SHP77 (cell line): ENCODE measurements at regions not wholly inside any gene's neighbourhood (a gene's known extent, or its start where the extent isn't known, plus 50 kb on each side); places are given as distances from the start of the nearest gene placed in this dataset.
A peak's percentile ranks its signal among the peaks of the same experiment; 100 is the strongest.
"Not testable (repeated sequence)": the region's sequence is repeated elsewhere in the genome, so short reads cannot be mapped to it uniquely, and the experiment has no call there.

Experiments used
- DNase-seq, 2 experiments: peaks; one replicate each; lab custom pipeline; 2025; lab: John Stamatoyannopoulos, UW

DNA sequence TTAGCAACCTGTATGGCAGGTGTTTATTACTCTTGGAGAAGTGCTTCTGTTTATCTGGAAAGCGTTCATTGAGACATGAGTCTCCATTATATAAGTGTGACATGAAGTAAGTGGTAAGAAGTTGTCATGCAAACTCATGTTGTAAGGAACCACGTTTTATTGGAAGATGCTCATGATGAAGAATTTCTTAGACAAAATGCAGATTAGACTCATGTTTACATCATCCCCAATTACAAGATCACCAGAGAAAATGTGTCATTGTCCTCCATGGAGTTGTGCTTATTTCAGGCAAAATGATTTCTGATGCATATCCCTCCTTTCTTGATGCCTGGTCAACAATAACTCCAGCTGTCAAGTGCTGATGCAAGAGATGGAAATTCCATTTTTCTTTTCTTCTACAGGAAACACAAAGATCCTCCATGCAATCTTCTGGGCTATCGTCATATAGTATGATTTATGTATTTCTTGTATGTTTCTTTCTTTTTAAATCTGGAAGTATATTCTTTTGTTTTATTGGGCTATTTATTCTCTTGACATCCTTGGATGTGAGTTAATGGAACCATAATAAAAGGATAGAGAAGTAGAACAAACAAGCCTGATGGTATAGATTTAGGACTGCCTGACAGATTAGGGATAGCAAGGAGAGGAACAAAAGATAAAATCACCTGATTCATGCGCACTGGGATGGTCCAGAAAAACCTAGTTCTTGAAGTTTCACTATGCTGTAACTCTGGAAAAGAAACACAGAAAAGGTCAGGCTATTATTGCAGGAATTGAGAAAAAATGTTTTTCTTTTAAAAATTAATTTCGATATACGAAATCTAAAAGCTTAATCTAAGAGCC is 50.7 kb upstream of the DIAPH3 start:
- DNase-seq: no peak

DNA sequence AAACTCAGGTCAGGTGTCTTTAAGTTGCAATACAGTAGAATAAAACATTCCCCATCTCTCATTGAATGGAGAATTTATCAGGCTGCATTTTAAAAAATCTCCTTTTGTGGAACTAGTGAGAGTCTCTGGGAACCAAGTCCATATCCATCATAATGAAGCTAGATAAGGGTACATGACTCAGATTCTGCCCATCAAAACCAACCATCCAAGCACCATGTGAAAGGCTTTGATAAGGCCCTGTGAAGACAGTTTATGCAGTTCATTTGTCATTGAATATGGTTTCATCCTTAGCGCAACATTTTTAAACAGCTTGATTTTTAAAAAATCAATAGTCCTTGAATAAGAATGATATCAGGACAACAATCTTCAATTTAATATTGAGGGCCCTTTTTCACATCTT is 56.3 kb upstream of the DIAPH3 start:
- no peak for DNase-seq

DNA sequence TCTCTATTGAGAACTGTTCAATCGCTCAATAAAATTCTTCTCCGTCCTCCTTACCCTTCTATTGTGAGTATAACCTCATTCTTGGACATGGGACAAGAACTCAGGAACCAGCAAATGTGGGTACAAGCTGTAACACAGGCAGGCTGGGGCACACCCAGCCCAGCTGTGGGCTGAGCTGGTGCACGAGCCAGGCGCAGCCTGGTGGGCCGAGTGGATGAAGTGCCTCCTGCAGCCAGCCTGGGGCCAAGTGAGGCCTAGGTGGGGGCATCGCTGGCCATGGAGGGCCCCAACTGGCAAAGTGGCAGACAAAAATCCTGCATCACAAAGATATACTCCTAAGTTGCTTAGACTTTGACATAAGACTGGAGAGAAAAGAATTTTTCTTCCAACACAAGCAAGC is 57.9 kb upstream of the DIAPH3 start:
- no peak for DNase-seq

DNA sequence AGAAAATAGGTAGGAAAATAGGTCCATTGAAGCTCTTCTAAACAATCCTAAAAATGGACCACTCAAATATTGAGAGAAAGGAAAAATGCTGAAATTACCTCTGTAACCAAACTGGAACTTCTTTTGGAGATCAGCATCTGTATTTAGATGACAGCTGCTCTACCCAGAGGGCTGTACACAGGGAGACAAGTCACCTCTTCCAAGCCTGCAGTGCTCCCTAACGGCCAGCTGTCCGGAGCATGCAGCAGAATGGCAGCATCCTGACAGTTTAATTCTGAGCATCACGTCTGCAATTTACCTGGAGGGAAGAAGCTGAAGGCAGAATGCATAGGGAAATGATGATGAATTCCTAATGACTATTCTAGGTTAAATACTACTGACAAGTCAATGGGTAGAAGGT is 62.8 kb upstream of the DIAPH3 start:
- DNase-seq: peak; percentile 39 to 51

DNA sequence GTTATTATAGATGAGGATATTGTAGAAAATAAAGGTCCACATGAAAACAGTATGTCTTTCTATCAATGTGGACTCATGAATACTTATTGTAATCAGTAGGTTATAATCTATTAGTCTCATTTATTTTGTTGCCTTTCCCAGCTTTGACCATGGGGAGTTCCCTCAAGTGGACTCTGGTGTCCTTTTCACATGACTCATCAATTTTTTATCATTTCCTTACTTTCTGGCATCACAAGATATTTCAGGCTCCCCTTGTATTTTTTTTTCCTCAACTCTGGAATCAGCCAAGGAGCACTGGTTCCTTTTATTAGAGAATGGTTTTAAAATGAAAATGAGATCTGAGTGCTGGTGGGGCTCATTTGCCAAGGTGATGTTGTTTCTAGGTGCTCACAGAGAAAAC is 63.4 kb upstream of the DIAPH3 start:
- no peak for DNase-seq

DNA sequence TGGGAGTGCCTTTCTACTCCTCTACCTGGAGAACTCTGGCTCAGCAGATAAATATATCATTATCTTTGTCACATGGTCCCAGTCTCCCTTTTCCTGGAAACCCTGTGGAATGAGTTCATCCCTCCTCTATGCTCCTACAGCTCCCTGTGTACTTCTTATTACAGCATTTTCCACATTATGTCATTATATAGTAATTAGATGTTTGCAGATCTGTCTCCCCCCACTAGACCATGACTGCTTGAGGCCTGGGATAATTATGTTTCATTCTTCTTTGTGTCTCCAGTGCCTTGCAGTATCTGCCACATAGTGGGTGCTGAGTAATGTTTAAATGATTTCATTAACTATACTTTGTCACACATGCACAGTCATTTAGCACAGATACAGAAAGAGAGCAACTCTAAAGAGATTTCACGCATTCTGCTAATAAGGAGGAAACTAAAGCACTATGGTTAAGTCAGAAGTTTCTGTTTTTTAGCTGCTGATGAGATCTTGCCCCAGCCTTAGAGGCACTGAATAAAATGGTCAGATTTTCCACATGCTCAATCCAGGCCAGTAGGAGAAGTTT is 66.1 kb upstream of the DIAPH3 start:
- no peak for DNase-seq

DNA sequence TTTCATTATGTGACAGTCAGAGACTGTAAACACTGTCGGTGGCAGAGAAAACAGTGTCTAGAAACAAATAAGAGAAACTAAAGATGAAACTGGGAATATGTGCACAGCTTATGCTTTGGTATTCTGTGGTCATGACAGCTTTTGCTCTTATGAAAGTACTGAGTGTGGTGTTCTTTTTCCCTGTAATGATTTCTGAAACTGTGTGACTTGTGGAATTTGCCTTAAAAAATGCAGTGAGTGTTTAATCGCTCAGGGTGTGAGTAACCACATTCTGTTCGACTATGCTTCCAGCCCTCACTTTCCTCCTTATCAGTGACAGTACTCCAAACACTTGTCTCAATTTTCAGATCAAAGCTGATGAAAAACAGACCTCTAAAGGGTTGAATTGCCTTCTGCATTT is 66.9 kb upstream of the DIAPH3 start:
- DNase-seq: no peak

DNA sequence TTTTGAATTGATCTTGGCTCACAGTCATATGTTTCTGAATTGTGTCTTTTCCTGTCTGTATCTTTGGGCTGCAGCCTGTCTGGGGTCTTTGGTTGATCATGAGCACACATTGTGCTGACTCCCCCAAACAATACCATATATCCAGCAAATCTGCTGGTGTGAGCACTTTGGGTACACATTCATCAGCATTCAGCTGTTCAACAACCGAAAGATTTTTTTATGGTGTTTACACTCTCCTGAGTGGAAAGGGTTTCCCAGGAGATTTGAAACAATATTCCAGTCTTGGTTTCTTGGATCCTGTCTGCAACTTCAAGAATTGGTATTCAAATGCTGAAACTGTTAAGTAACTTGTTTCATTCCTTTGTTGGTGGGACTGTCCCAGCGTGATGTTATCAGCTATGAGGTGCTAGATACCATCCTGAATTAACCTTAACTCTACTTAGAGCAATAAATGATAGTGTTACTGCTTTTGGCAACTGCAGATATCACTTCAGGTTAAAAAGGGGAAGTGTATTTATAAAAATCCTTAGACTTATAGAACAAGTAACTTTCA is 78.4 kb upstream of the DIAPH3 start:
- DNase-seq: no peak

DNA sequence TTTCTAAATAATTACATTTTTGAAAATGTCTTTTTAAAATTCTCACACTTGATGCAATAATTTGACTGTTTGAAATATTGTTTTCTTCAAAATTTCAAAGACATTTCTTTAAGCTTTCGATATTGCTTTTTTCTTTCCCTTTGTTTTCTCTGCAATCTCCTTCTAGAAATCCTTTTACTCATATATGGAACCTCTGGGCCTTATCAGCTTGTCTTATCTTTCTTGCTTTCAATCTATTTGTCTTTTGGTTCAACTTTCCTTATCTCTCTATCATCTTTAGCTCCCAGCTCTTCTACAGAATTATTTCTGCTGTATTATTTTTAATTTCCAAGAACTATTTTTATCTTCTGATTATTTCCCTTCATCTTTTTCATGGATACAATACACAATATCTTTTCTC is 80.7 kb upstream of the DIAPH3 start:
- no peak for DNase-seq

DNA sequence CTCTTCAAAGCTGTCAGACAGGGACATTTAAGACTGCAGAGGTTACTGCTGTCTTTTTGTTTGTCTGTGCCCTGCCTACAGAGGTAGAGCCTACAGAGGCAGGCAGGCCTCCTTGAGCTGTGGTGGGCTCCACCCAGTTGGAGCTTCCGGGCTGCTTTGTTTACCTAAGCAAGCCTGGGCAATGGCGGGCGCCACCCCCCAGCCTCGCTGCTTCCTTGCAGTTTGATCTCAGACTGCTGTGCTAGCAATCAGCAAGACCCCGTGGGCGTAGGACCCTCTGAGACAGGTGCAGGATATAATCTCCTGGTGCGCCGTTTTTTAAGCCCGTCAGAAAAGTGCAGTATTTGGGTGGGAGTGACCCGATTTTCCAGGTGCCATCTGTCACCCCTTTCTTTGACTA is 87.7 kb upstream of the DIAPH3 start:
- not testable (repeated sequence) for DNase-seq

DNA sequence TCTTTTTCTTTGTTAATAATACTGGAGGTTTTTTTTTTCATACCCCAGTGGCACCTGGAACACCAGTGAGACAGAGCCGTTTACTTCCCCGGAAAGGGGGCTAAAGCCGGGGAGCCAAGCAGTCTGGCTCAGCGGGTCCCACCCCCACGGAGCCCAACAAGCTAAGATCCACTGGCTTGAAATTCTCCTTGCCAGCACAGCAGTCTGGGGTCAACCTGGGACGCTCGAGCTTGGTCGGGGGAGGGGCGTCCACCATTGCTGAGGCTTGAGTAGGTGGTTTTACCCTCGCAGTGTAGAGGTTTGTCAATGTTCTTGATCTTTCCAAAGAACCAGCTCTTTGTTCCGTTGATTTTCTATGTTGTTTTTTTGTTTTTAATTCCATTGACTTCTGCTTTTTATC is 94.6 kb upstream of the DIAPH3 start:
- DNase-seq: no peak

DNA sequence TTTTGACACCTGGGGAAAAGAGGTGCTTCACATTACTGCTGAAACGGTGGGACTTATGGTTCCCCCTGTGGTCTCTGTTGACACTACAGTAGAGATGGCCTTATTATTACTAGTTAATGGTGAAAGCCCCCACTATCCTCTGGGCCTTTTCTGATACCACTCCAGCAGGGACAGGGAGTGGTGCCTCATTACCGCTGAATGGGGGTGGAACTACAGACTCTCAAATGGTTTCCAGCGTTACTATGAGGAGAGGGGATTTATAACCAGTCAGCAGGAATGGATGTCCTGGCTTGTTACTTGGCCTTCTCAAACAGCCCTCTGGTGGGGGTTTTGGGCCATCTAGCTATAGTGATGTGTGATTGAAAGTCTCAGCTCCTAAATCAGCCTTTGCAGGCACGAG is 96.7 kb upstream of the DIAPH3 start:
- no peak for DNase-seq

DNA sequence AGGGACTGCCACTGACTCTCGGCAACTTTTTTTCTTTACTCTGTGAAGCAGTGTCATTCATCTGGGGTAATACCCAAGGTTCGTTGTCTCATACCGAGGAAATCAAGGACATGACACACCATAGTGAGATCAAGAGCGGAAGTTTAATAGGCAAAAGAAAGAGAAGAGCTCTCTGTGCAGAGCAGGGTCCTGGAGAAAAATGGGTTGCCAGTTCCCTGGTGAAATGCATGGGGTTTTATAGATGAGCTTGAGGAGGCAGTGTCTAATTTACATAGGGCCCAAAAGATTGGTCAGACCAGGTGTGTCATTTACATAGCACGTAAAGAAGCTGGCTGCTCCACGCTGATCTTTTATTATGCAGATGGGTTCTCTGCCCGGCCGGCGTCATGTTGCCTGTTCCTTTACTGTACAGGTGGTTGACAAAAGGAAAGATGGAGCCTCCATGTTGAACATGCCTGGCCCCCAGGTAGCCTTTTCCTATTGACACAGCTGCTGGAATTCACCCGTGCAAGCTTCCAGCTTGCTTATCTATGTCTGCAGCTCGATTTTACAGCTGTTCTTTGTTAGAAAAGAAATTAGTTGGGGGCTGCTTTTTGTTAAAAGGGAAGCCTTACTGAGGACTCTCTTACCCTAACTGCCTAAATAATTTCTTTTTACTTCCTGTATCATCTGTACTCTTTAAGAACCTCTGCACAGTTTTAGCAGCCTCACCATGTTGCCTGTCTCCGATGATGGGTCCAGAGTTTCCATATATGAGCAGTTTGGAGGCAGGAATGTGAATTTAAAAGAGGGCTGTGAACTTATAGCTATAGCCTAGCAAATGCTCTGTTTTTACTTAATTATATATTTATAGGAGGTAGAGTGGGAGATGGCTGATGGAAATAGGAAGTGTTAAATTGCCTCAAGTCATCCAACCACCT is 98.0 kb upstream of the DIAPH3 start:
- peak; percentile 53 to 62 for DNase-seq

DNA sequence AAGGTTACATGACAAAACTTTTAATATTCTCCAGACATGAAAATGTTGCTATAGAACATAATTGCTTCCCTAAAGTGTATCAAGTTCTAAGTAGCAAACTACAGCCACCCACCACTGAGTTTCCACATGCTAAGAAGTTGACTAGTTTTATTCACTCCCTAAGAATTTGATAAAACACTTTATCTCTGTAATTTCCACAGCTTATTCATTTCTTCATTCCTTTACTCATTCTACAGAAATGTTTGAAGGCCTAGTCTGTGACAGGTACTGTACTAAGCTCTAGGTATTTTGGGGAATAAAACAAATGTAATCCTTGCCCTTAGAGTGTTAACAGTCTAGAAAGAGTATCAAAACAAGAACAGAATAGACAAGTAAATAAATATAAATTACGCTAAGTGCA is 101.8 kb upstream of the DIAPH3 start:
- DNase-seq: no peak

DNA sequence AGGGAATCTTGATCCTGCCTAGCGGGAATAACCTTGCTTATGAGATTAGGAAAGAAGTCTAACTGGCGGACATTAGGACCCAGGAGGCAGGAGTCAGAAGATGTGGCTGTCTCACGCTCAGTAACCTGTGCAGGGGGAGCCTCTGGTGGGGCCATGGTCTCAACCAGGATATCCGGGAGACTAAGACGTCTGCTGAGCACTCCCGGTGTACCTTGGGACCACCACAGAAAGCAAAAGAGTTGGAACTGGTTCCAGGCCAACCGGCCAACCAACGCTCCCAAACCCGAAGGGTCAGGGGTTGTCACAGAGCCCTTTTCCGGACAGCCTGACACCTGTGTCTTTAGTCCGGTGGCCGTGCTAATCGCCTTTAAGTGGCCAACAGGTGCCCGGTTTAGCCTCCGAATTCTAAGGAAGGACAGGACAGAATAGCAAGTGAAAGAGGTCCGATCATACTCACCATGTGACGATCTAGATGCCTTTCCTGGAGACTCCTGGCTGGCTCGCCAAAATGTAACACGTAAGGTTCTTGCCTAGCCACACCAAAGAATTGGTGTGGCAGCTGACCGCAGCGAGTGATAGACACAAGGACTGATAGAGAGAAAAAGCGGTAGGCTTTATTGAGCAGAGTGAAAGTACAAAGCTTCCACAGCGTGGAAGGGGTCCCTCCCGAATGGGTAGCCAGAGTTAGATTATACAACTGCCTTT is 103.9 kb upstream of the DIAPH3 start:
- DNase-seq: peak in 1 of 2 experiments; percentile 55

DNA sequence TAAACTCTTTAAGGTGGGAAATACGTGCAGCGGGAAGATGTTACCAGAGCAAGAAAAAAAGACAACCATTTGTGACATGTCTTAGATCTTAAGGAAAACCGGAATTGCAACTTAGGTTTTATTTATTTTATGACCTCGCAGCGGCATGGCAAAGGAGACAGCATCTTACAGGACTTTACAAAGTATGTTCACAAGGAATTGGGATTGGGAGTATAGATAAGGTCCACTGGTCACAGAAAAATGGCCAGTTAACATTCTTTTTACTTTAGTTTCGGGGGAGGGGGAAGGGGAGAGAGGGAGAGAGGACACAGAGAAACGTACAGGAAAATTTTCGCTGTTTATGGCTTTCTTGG is 104.5 kb upstream of the DIAPH3 start:
- DNase-seq: no peak

DNA sequence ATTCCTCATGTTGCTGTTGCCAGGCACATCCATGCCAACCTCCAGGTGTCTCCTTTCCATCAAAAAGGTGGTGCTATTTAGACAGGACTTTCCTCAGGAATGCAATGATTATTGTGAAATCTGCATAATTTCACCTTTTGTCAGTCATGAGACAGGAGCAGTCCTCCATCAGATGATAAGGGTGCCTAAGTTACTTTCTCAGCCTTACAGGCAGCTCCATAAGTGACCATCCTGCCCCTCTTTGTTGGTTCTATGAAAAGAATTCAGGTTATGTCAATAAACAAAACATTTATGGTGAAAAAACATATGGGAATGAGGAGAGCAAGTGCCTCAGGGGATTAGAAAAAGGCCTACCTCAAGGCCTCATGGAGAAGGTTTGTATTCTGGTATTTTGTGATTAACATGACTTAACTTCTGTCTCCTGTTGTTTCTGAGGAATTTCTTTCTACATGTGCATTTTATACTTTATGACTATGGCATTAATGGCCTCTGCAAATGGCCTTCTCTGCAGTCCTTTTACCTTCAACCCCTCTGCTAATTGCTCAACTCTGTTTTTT is 110.3 kb upstream of the DIAPH3 start:
- DNase-seq: no peak

DNA sequence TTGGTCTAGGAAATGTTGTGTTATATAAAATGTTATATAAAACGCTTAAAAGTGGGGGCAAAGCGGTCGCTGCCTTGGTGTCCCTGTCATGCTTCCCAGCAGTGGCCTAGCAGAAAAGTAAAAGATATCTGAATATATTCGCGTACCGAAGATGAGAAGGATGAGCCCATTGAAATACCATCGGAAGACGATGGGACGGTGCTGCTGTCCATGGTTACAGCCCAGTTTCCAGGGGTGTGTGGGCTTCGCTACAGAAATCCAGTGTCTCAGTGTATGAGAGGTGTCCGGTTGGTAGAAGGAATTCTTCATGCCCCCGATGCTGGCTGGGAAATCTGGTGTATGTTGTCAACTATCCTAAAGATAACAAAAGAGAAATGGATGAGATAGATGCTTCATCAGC is 110.9 kb upstream of the DIAPH3 start:
- DNase-seq: no peak

DNA sequence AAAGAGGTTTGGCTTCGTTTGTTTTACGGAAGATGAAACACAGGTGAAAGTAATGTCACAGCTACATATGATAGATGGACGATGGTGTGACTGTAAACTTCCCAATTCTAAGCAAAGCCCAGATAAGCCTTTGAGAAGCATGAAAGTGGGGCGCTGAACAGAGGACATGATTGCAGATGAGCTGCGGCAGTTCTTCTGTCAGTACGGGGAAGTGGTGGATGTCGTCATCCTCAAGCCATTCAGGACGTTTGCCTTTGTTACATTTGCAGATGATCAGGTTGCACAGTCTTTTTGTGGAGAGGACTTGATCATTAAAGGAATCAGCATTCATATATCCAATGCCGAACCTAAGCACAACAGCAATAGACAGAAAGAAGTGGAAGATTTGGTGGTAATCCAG is 111.5 kb upstream of the DIAPH3 start:
- DNase-seq: no peak

DNA sequence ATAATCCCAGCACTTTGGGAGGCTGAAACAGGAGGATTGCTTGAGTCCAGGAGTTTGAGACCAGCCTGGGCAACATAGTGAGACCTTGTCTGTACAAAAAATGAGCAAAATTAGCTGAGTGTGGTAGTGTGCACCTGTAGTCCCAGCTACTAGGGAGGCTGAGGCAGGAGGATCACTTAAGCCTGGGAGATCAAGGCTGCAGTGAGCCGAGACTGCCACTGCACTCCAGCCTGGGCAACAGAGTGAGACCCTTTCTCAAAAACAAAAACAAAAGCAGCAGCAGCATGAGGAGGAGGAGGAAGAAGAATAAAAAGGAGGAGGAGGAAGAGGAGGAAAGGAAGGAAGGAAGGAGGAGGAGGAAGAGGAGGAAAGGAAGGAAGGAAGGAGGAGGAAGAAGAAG is 116.5 kb upstream of the TDRD3 start:
- not testable (repeated sequence) for DNase-seq

DNA sequence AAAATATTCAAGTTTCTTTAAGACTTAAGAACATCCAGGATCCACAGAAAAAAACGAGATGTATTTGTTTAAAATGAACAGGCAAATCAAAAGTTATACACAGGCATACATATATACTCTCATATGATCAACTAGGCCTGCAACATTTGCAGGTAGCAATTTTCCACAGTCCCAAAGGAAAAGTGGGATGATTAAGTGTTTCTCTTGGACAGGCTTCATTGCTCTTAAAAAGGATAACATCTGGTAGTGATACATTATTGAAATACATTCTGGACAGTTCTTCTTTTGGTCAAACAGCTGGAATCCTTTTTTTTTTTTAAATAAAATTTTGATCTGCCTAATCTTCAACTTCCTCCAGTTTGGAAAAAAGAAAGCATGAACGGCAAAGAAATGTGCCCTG is 114.8 kb upstream of the TDRD3 start:
- DNase-seq: no peak

DNA sequence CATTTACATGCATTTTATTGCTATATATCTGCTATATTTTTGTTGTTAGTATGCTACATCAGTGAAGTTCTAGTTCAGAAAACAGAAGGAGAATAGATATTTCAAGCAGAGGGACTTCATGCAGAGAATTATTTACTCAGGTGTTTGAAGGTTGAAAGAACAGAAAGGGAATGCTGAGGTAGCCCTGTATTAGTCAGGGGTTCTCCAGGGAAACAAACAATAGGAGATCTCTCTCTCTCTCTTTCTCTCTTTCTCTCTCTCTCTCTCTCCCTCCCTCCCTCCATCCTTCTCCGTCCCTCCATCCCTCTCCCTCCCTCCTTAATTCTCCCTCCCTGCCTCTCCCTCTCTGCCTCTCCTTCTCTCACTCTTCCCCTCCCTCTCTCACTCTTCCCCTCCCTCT is 114.3 kb upstream of the TDRD3 start:
- no peak for DNase-seq
